ENCODE measurements at regions not wholly inside any gene's neighbourhood (a gene's known extent, or its start where the extent isn't known, plus 50 kb on each side); places are given as distances from the start of the nearest gene placed in this dataset.

- DNase-seq (ENCODE audit: low read depth in 2 of 3, low spot score in 2 of 3): no peak
Observed at GRCh38 chr5:104789366-104789765, 1226.8 kb upstream of the NUDT12 start.

GRCh38 chr5:104785097-104785496 is 1222.5 kb upstream of the NUDT12 start:
- DNase-seq (ENCODE audit: low read depth in 2 of 3, low spot score in 2 of 3): no peak

GRCh38 chr5:104774372-104774771 is 1211.8 kb upstream of the NUDT12 start:
- no peak for DNase-seq (ENCODE audit: low read depth in 2 of 3, low spot score in 2 of 3)

- no peak for DNase-seq (ENCODE audit: low read depth in 2 of 3, low spot score in 2 of 3)
Observed at GRCh38 chr5:104764197-104764596, 1201.6 kb upstream of the NUDT12 start.

GRCh38 chr5:104763216-104763615 is 1200.6 kb upstream of the NUDT12 start:
- no peak for DNase-seq (ENCODE audit: low read depth in 2 of 3, low spot score in 2 of 3)

- no peak for DNase-seq (ENCODE audit: low read depth in 2 of 3, low spot score in 2 of 3)
Observed at GRCh38 chr5:104757915-104758314, 1195.3 kb upstream of the NUDT12 start.

GRCh38 chr5:104755806-104756205 is 1193.2 kb upstream of the NUDT12 start:
- no peak for DNase-seq (ENCODE audit: low read depth in 2 of 3, low spot score in 2 of 3)

- DNase-seq (ENCODE audit: low read depth in 2 of 3, low spot score in 2 of 3): no peak
Observed at GRCh38 chr5:104754311-104754995, 1191.9 kb upstream of the NUDT12 start.

- DNase-seq (ENCODE audit: low read depth in 2 of 3, low spot score in 2 of 3): no peak
Observed at GRCh38 chr5:104751969-104752368, 1189.4 kb upstream of the NUDT12 start.

GRCh38 chr5:104739905-104740304 is 1177.3 kb upstream of the NUDT12 start:
- no peak for DNase-seq (ENCODE audit: low read depth in 2 of 3, low spot score in 2 of 3)

- DNase-seq (ENCODE audit: low read depth in 2 of 3, low spot score in 2 of 3): no peak
Observed at GRCh38 chr5:104739503-104739902, 1176.9 kb upstream of the NUDT12 start.

- DNase-seq (ENCODE audit: low read depth in 2 of 3, low spot score in 2 of 3): no peak
Observed at GRCh38 chr5:104736073-104736472, 1173.5 kb upstream of the NUDT12 start.

- no peak for DNase-seq (ENCODE audit: low read depth in 2 of 3, low spot score in 2 of 3)
Observed at GRCh38 chr5:104734046-104734445, 1171.5 kb upstream of the NUDT12 start.

- no peak for DNase-seq (ENCODE audit: low read depth in 2 of 3, low spot score in 2 of 3)
Observed at GRCh38 chr5:104733063-104733669, 1170.6 kb upstream of the NUDT12 start.

- DNase-seq (ENCODE audit: low read depth in 2 of 3, low spot score in 2 of 3): no peak
Observed at GRCh38 chr5:104731331-104731730, 1168.7 kb upstream of the NUDT12 start.

- no peak for DNase-seq (ENCODE audit: low read depth in 2 of 3, low spot score in 2 of 3)
Observed at GRCh38 chr5:104708027-104708426, 1145.4 kb upstream of the NUDT12 start.

GRCh38 chr5:104706600-104706999 is 1144.0 kb upstream of the NUDT12 start:
- no peak for DNase-seq (ENCODE audit: low read depth in 2 of 3, low spot score in 2 of 3)

GRCh38 chr5:104702212-104702611 is 1139.6 kb upstream of the NUDT12 start:
- DNase-seq (ENCODE audit: low read depth in 2 of 3, low spot score in 2 of 3): no peak

GRCh38 chr5:104699438-104699837 is 1136.8 kb upstream of the NUDT12 start:
- DNase-seq (ENCODE audit: low read depth in 2 of 3, low spot score in 2 of 3): no peak

GRCh38 chr5:104661256-104661655 is 1098.7 kb upstream of the NUDT12 start:
- DNase-seq (ENCODE audit: low read depth in 2 of 3, low spot score in 2 of 3): no peak

- DNase-seq (ENCODE audit: low read depth in 2 of 3, low spot score in 2 of 3): no peak
Observed at GRCh38 chr5:104659497-104659896, 1096.9 kb upstream of the NUDT12 start.

- no peak for DNase-seq (ENCODE audit: low read depth in 2 of 3, low spot score in 2 of 3)
Observed at GRCh38 chr5:104652271-104652861, 1089.8 kb upstream of the NUDT12 start.

All from hematopoietic multipotent progenitor cell (in vitro differentiated cells).